Gastroesophageal sphincter (tissue), 4 donors: ENCODE measurements at regions not wholly inside any gene's neighbourhood (a gene's known extent, or its start where the extent isn't known, plus 50 kb on each side); places are given as distances from the start of the nearest gene placed in this dataset.

Experiments used
- ATAC-seq: fragments of 150-250 bp; one replicate; pipeline ENCODE4 v1.9.1; 2016; ENCODE audit warnings: mild to moderate bottlenecking, moderate library complexity
- H3K27ac ChIP-seq, 4 donors: fragments of 200-600 bp; sonication (generic) in 3 of 4; 1 replicate in 3 of 4; 2 replicates in 1 of 4; pipeline ENCODE4 v1.5.1; 2016 to 2019
- H3K27me3 ChIP-seq: fragments of 200-600 bp; sonication (generic); one replicate; pipeline ENCODE4 v1.5.1; 2019
- H3K36me3 ChIP-seq, 2 donors: fragments of 200-600 bp; sonication (generic); one replicate each; pipeline ENCODE4 v1.5.1; 2019; ENCODE audit warnings: control low read depth in 1 of 2
- H3K4me1 ChIP-seq, 3 donors: fragments of 200-600 bp; sonication (generic); 1 replicate in 2 of 3; 2 replicates in 1 of 3; pipeline ENCODE4 v1.5.1; 2016 to 2019; ENCODE audit warnings: control low read depth in 2 of 3
- H3K4me3 ChIP-seq, 2 donors: fragments of 200-600 bp; sonication (generic); one replicate each; pipeline ENCODE4 v1.5.1; 2019; ENCODE audit warnings: mild to moderate bottlenecking in 1 of 2, moderate library complexity in 1 of 2
- H3K9me3 ChIP-seq, 3 donors: fragments of 200-600 bp; sonication (generic); one replicate each; pipeline ENCODE4 v1.5.1; 2017 to 2019; ENCODE audit warnings: control low read depth in 2 of 3
- CTCF ChIP-seq, 4 experiments: fragments of 200-600 bp in 2 of 4; fragments of 450-650 bp in 2 of 4; sonication (generic) in 1 of 4; IDR thresholded peaks; one replicate each; pipeline ENCODE4 v1.5.1; 2017 to 2019; ENCODE audit warnings: antibody characterized with exemption in 4 of 4, mild to moderate bottlenecking in 2 of 4, moderate library complexity in 2 of 4
- EP300 ChIP-seq: sonication (generic); formaldehyde crosslinking; IDR thresholded peaks from one replicate; pipeline ENCODE4 v1.6.1; 2017; ENCODE audit warnings: antibody characterized with exemption, mild to moderate bottlenecking
- POLR2A ChIP-seq, 2 donors: fragments of 450-650 bp; IDR thresholded peaks; one replicate each; pipeline ENCODE4 v1.6.1; 2017; ENCODE audit warnings: antibody characterized with exemption in 2 of 2, mild to moderate bottlenecking in 2 of 2, moderate library complexity in 1 of 2
- POLR2AphosphoS5 ChIP-seq: sonication (generic); formaldehyde crosslinking; IDR thresholded peaks from one replicate; pipeline ENCODE4 v1.6.1; 2017; ENCODE audit warnings: antibody characterized with exemption
- WGBS, 2 donors: methylation state at CpG; one replicate each; pipeline ENCODE4 v1.1.5; 2018; ENCODE audit warnings: low coverage in 1 of 2; 5-methylcytosine and 5-hydroxymethylcytosine counted together

- no peak overlapping the region for H3K4me3 ChIP-seq
- no peaks in the 10 kb centered on the region for H3K36me3 ChIP-seq
- TF ChIP-seq CTCF (IDR thresholded peaks at IDR 0.05) (no peak), POLR2A (IDR thresholded peaks at IDR 0.05) (no peak), EP300 (no peak), POLR2AphosphoS5 (no peak)
- no peaks in the 10 kb centered on the region for H3K27me3 ChIP-seq
- 100% methylated on average over 1 of the region's 1 CpG for WGBS, 2 donors
- no peaks in the 10 kb centered on the region for H3K9me3 ChIP-seq
- H3K4me1 ChIP-seq: no peaks in the 10 kb centered on the region
- no peak for ATAC-seq
- no peak overlapping the region for H3K27ac ChIP-seq
These were observed 230.4 kb downstream of the LOXHD1 start for GRCh38 chr18:46426679-46427047.
